ENCODE measurements at regions not wholly inside any gene's neighbourhood (a gene's known extent, or its start where the extent isn't known, plus 50 kb on each side); places are given as distances from the start of the nearest gene placed in this dataset.

- Histone ChIP-seq H3K27ac (ENCODE audit: low read depth, low read length) (no peak overlapping the region), H3K4me3 (ENCODE audit: low read depth, low read length) (no peak overlapping the region), H3K4me1 (ENCODE audit: control insufficient read depth, insufficient read depth, low read length, unreplicated experiment) (peaks cover 17% of the 10 kb centered on the region), H3K79me2 (ENCODE audit: control insufficient read depth, insufficient read depth, low read length, unreplicated experiment) (no peaks in the 10 kb centered on the region), H3K36me3 (ENCODE audit: insufficient read depth, low read length) (no peaks in the 10 kb centered on the region), H3K27me3 (ENCODE audit: insufficient read depth, low read length) (no peaks in the 10 kb centered on the region), H2AFZ (ENCODE audit: low read length, unreplicated experiment) (no peak overlapping the region)
These were observed 216.2 kb upstream of the CTSO start for GRCh38 chr4:156169861-156170260.

GRCh38 chr4:156169011-156169410 lies 215.3 kb upstream of the CTSO start:
- H3K27me3 ChIP-seq (ENCODE audit: insufficient read depth, low read length), result no peaks in the 10 kb centered on the region
- peak overlapping the region; percentile 57 for H2AFZ ChIP-seq (ENCODE audit: low read length, unreplicated experiment)
- H3K4me3 ChIP-seq (ENCODE audit: low read depth, low read length), result no peak overlapping the region
- no peaks in the 10 kb centered on the region for H3K79me2 ChIP-seq (ENCODE audit: control insufficient read depth, insufficient read depth, low read length, unreplicated experiment)
- H3K27ac ChIP-seq (ENCODE audit: low read depth, low read length), result no peak overlapping the region
- peaks cover 17% of the 10 kb centered on the region for H3K4me1 ChIP-seq (ENCODE audit: control insufficient read depth, insufficient read depth, low read length, unreplicated experiment)
- no peaks in the 10 kb centered on the region for H3K36me3 ChIP-seq (ENCODE audit: insufficient read depth, low read length)

GRCh38 chr4:156168288-156168687 lies 214.6 kb upstream of the CTSO start:
- peaks cover 17% of the 10 kb centered on the region for H3K4me1 ChIP-seq (ENCODE audit: control insufficient read depth, insufficient read depth, low read length, unreplicated experiment)
- no peaks in the 10 kb centered on the region for H3K36me3 ChIP-seq (ENCODE audit: insufficient read depth, low read length)
- peak overlapping the region; percentile 57 for H2AFZ ChIP-seq (ENCODE audit: low read length, unreplicated experiment)
- H3K27ac ChIP-seq (ENCODE audit: low read depth, low read length), result no peak overlapping the region
- H3K27me3 ChIP-seq (ENCODE audit: insufficient read depth, low read length), result no peaks in the 10 kb centered on the region
- no peak overlapping the region for H3K4me3 ChIP-seq (ENCODE audit: low read depth, low read length)
- no peaks in the 10 kb centered on the region for H3K79me2 ChIP-seq (ENCODE audit: control insufficient read depth, insufficient read depth, low read length, unreplicated experiment)

GRCh38 chr4:156158747-156159146 lies 205.1 kb upstream of the CTSO start:
- Histone ChIP-seq H3K4me3 (ENCODE audit: low read depth, low read length) (no peak overlapping the region), H2AFZ (ENCODE audit: low read length, unreplicated experiment) (no peak overlapping the region), H3K27me3 (ENCODE audit: insufficient read depth, low read length) (no peaks in the 10 kb centered on the region), H3K36me3 (ENCODE audit: insufficient read depth, low read length) (no peaks in the 10 kb centered on the region), H3K4me1 (ENCODE audit: control insufficient read depth, insufficient read depth, low read length, unreplicated experiment) (peaks cover 4% of the 10 kb centered on the region), H3K27ac (ENCODE audit: low read depth, low read length) (no peak overlapping the region), H3K79me2 (ENCODE audit: control insufficient read depth, insufficient read depth, low read length, unreplicated experiment) (no peaks in the 10 kb centered on the region)

- Histone ChIP-seq H3K4me3 (ENCODE audit: low read depth, low read length) (no peak overlapping the region), H3K36me3 (ENCODE audit: insufficient read depth, low read length) (no peaks in the 10 kb centered on the region), H3K27ac (ENCODE audit: low read depth, low read length) (no peak overlapping the region), H3K4me1 (ENCODE audit: control insufficient read depth, insufficient read depth, low read length, unreplicated experiment) (no peaks in the 10 kb centered on the region), H3K79me2 (ENCODE audit: control insufficient read depth, insufficient read depth, low read length, unreplicated experiment) (no peaks in the 10 kb centered on the region), H3K27me3 (ENCODE audit: insufficient read depth, low read length) (no peaks in the 10 kb centered on the region), H2AFZ (ENCODE audit: low read length, unreplicated experiment) (peak overlapping the region; percentile 12)
These were observed 201.3 kb upstream of the CTSO start for GRCh38 chr4:156154978-156155377.

GRCh38 chr4:156146571-156146970 lies 192.9 kb upstream of the CTSO start:
- H3K36me3 ChIP-seq (ENCODE audit: insufficient read depth, low read length), result no peaks in the 10 kb centered on the region
- H3K27me3 ChIP-seq (ENCODE audit: insufficient read depth, low read length), result no peaks in the 10 kb centered on the region
- H3K4me3 ChIP-seq (ENCODE audit: low read depth, low read length), result no peak overlapping the region
- H3K79me2 ChIP-seq (ENCODE audit: control insufficient read depth, insufficient read depth, low read length, unreplicated experiment), result no peaks in the 10 kb centered on the region
- no peak overlapping the region for H3K27ac ChIP-seq (ENCODE audit: low read depth, low read length)
- no peaks in the 10 kb centered on the region for H3K4me1 ChIP-seq (ENCODE audit: control insufficient read depth, insufficient read depth, low read length, unreplicated experiment)
- H2AFZ ChIP-seq (ENCODE audit: low read length, unreplicated experiment), result no peak overlapping the region

GRCh38 chr4:156144961-156145360 lies 191.3 kb upstream of the CTSO start:
- Histone ChIP-seq H3K79me2 (ENCODE audit: control insufficient read depth, insufficient read depth, low read length, unreplicated experiment) (no peaks in the 10 kb centered on the region), H3K27ac (ENCODE audit: low read depth, low read length) (no peak overlapping the region), H3K4me1 (ENCODE audit: control insufficient read depth, insufficient read depth, low read length, unreplicated experiment) (no peaks in the 10 kb centered on the region), H3K36me3 (ENCODE audit: insufficient read depth, low read length) (no peaks in the 10 kb centered on the region), H3K4me3 (ENCODE audit: low read depth, low read length) (no peak overlapping the region), H2AFZ (ENCODE audit: low read length, unreplicated experiment) (no peak overlapping the region), H3K27me3 (ENCODE audit: insufficient read depth, low read length) (no peaks in the 10 kb centered on the region)

GRCh38 chr4:156138781-156139280 lies 185.2 kb upstream of the CTSO start:
- H3K27ac ChIP-seq (ENCODE audit: low read depth, low read length), result no peak overlapping the region
- H2AFZ ChIP-seq (ENCODE audit: low read length, unreplicated experiment), result no peak overlapping the region
- H3K27me3 ChIP-seq (ENCODE audit: insufficient read depth, low read length), result no peaks in the 10 kb centered on the region
- no peaks in the 10 kb centered on the region for H3K79me2 ChIP-seq (ENCODE audit: control insufficient read depth, insufficient read depth, low read length, unreplicated experiment)
- no peak overlapping the region for H3K4me3 ChIP-seq (ENCODE audit: low read depth, low read length)
- H3K36me3 ChIP-seq (ENCODE audit: insufficient read depth, low read length), result no peaks in the 10 kb centered on the region
- H3K4me1 ChIP-seq (ENCODE audit: control insufficient read depth, insufficient read depth, low read length, unreplicated experiment), result no peaks in the 10 kb centered on the region

GRCh38 chr4:156137679-156138473 lies 184.2 kb upstream of the CTSO start:
- Histone ChIP-seq H3K36me3 (ENCODE audit: insufficient read depth, low read length) (no peaks in the 10 kb centered on the region), H3K4me3 (ENCODE audit: low read depth, low read length) (no peak overlapping the region), H3K27me3 (ENCODE audit: insufficient read depth, low read length) (no peaks in the 10 kb centered on the region), H3K4me1 (ENCODE audit: control insufficient read depth, insufficient read depth, low read length, unreplicated experiment) (no peaks in the 10 kb centered on the region), H2AFZ (ENCODE audit: low read length, unreplicated experiment) (no peak overlapping the region), H3K27ac (ENCODE audit: low read depth, low read length) (no peak overlapping the region), H3K79me2 (ENCODE audit: control insufficient read depth, insufficient read depth, low read length, unreplicated experiment) (no peaks in the 10 kb centered on the region)

- no peaks in the 10 kb centered on the region for H3K36me3 ChIP-seq (ENCODE audit: insufficient read depth, low read length)
- H3K79me2 ChIP-seq (ENCODE audit: control insufficient read depth, insufficient read depth, low read length, unreplicated experiment), result no peaks in the 10 kb centered on the region
- no peaks in the 10 kb centered on the region for H3K4me1 ChIP-seq (ENCODE audit: control insufficient read depth, insufficient read depth, low read length, unreplicated experiment)
- no peaks in the 10 kb centered on the region for H3K27me3 ChIP-seq (ENCODE audit: insufficient read depth, low read length)
- H3K4me3 ChIP-seq (ENCODE audit: low read depth, low read length), result no peak overlapping the region
- H3K27ac ChIP-seq (ENCODE audit: low read depth, low read length), result no peak overlapping the region
- H2AFZ ChIP-seq (ENCODE audit: low read length, unreplicated experiment), result no peak overlapping the region
These were observed 178.5 kb upstream of the CTSO start for GRCh38 chr4:156132196-156132595.

- Histone ChIP-seq H3K27ac (ENCODE audit: low read depth, low read length) (no peak overlapping the region), H3K4me1 (ENCODE audit: control insufficient read depth, insufficient read depth, low read length, unreplicated experiment) (no peaks in the 10 kb centered on the region), H3K36me3 (ENCODE audit: insufficient read depth, low read length) (no peaks in the 10 kb centered on the region), H2AFZ (ENCODE audit: low read length, unreplicated experiment) (peak overlapping the region; percentile 6), H3K79me2 (ENCODE audit: control insufficient read depth, insufficient read depth, low read length, unreplicated experiment) (no peaks in the 10 kb centered on the region), H3K4me3 (ENCODE audit: low read depth, low read length) (no peak overlapping the region), H3K27me3 (ENCODE audit: insufficient read depth, low read length) (no peaks in the 10 kb centered on the region)
These were observed 174.9 kb upstream of the CTSO start for GRCh38 chr4:156128616-156129015.
